ENCODE measurements at regions not wholly inside any gene's neighbourhood (a gene's known extent, or its start where the extent isn't known, plus 50 kb on each side); places are given as distances from the start of the nearest gene placed in this dataset.

- TF ChIP-seq, protein P1, sequence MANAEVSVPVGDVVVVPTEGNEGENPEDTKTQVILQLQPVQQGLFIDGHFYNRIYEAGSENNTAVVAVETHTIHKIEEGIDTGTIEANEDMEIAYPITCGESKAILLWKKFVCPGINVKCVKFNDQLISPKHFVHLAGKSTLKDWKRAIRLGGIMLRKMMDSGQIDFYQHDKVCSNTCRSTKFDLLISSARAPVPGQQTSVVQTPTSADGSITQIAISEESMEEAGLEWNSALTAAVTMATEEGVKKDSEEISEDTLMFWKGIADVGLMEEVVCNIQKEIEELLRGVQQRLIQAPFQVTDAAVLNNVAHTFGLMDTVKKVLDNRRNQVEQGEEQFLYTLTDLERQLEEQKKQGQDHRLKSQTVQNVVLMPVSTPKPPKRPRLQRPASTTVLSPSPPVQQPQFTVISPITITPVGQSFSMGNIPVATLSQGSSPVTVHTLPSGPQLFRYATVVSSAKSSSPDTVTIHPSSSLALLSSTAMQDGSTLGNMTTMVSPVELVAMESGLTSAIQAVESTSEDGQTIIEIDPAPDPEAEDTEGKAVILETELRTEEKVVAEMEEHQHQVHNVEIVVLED (CRISPR knock-in tag; IDR thresholded peaks at IDR 0.05; ENCODE audit: borderline replicate concordance): no peak
- TF ChIP-seq, protein P2, sequence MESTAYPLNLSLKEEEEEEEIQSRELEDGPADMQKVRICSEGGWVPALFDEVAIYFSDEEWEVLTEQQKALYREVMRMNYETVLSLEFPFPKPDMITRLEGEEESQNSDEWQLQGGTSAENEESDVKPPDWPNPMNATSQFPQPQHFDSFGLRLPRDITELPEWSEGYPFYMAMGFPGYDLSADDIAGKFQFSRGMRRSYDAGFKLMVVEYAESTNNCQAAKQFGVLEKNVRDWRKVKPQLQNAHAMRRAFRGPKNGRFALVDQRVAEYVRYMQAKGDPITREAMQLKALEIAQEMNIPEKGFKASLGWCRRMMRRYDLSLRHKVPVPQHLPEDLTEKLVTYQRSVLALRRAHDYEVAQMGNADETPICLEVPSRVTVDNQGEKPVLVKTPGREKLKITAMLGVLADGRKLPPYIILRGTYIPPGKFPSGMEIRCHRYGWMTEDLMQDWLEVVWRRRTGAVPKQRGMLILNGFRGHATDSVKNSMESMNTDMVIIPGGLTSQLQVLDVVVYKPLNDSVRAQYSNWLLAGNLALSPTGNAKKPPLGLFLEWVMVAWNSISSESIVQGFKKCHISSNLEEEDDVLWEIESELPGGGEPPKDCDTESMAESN (CRISPR knock-in tag; conservative IDR thresholded peaks at IDR 0.05): no peak
- TF ChIP-seq U2AF1 (optimal IDR thresholded peaks at IDR 0.05; ENCODE audit: low read depth, low read length) (no peak), ZNF737 (CRISPR knock-in tag; IDR thresholded peaks at IDR 0.05; ENCODE audit: borderline replicate concordance) (no peak)
These were observed 799.1 kb downstream of the TAF11L14 start (continued) for GRCh38 chr5:18433336-18433735.

GRCh38 chr5:18438126-18438525 is 803.9 kb downstream of the TAF11L14 start:
- 0% methylated on average over 1 of the region's 1 CpG for WGBS (ENCODE audit: low lambda C conversion rate)
- H4K20me1 ChIP-seq (ENCODE audit: insufficient read depth, low read length): no peaks in the 10 kb centered on the region
- H3K4me3 ChIP-seq (replicated peaks in 1 of 3; ENCODE audit: insufficient read depth in 1 of 3, low read depth in 2 of 3, low read length in 3 of 3): no peak overlapping the region
- no peaks in the 10 kb centered on the region for H3K79me2 ChIP-seq (ENCODE audit: insufficient read depth, low read length)
- intact Hi-C loops (cut with micrococcal nuclease; ENCODE audit: unreplicated experiment): no loop called here
- no peak for ATAC-seq
- H3K4me2 ChIP-seq (ENCODE audit: low read depth, low read length): no peak overlapping the region
- no peak overlapping the region for H3K9ac ChIP-seq (ENCODE audit: insufficient read depth, low read depth, low read length)
- in situ Hi-C loops (cut with HindIII; ENCODE audit: extremely low pct_ligation_motif_present, low pct_unique_long_range_greater_than_20kb): no loop called here
- CTCF ChIA-PET (ENCODE audit: low intra/inter-chr PET ratio, low total read pairs): no interaction called here
- POLR2A ChIA-PET: no interaction called here
- no peak for FAIRE-seq
- no peaks in the 10 kb centered on the region for H3K27me3 ChIP-seq (ENCODE audit: control insufficient read depth in 1 of 2, insufficient read depth in 2 of 2, low read length in 2 of 2)
- BruUV-seq (replicated peaks): no TSS peak
- H3K36me3 ChIP-seq (replicated peaks in 1 of 2; ENCODE audit: control insufficient read depth in 1 of 2, insufficient read depth in 2 of 2, low read length in 2 of 2): no peaks in the 10 kb centered on the region
- H2AFZ ChIP-seq (ENCODE audit: low read length): no peak overlapping the region
- no peaks in the 10 kb centered on the region for H3K4me1 ChIP-seq (ENCODE audit: insufficient read depth, low read length)
- no peak overlapping the region for H3K27ac ChIP-seq (ENCODE audit: extremely low read length, insufficient read depth, low read length)
- no peak for DNase-seq (ENCODE audit: low spot score)
- peaks cover 9% of the 10 kb centered on the region for H3K9me3 ChIP-seq (ENCODE audit: low read length)
- TF ChIP-seq TEAD2 (CRISPR knock-in tag; IDR thresholded peaks at IDR 0.05): no peak
- TF ChIP-seq HNF4G (IDR thresholded peaks at IDR 0.05; ENCODE audit: borderline replicate concordance, low read depth, low read length): no peak
- TF ChIP-seq HNF4G (CRISPR knock-in tag; IDR thresholded peaks at IDR 0.05; ENCODE audit: borderline replicate concordance, low read depth): no peak
- TF ChIP-seq DNMT3B (CRISPR knock-in tag; conservative IDR thresholded peaks at IDR 0.05): no peak
- TF ChIP-seq SYNCRIP (IDR thresholded peaks at IDR 0.05; ENCODE audit: insufficient read depth, low read depth, low read length): no peak
- TF ChIP-seq ZNF354B (CRISPR knock-in tag; IDR thresholded peaks at IDR 0.05): no peak
- no peak for TF ChIP-seq ZNF567 (CRISPR knock-in tag; IDR thresholded peaks at IDR 0.05; ENCODE audit: borderline replicate concordance)
- no peak for TF ChIP-seq ZNF569 (CRISPR knock-in tag; IDR thresholded peaks at IDR 0.05; ENCODE audit: borderline replicate concordance)
- TF ChIP-seq XRCC5 (optimal IDR thresholded peaks at IDR 0.05; ENCODE audit: low read length): no peak
- TF ChIP-seq FOXC1 (CRISPR knock-in tag; IDR thresholded peaks at IDR 0.05; ENCODE audit: borderline replicate concordance): no peak
- TF ChIP-seq, protein P3, sequence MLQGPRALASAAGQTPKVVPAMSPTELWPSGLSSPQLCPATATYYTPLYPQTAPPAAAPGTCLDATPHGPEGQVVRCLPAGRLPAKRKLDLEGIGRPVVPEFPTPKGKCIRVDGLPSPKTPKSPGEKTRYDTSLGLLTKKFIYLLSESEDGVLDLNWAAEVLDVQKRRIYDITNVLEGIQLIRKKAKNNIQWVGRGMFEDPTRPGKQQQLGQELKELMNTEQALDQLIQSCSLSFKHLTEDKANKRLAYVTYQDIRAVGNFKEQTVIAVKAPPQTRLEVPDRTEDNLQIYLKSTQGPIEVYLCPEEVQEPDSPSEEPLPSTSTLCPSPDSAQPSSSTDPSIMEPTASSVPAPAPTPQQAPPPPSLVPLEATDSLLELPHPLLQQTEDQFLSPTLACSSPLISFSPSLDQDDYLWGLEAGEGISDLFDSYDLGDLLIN (CRISPR knock-in tag; IDR thresholded peaks at IDR 0.05; ENCODE audit: borderline replicate concordance): no peak
- TF ChIP-seq, protein P4, sequence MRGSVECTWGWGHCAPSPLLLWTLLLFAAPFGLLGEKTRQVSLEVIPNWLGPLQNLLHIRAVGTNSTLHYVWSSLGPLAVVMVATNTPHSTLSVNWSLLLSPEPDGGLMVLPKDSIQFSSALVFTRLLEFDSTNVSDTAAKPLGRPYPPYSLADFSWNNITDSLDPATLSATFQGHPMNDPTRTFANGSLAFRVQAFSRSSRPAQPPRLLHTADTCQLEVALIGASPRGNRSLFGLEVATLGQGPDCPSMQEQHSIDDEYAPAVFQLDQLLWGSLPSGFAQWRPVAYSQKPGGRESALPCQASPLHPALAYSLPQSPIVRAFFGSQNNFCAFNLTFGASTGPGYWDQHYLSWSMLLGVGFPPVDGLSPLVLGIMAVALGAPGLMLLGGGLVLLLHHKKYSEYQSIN (CRISPR knock-in tag; IDR thresholded peaks at IDR 0.05; ENCODE audit: borderline replicate concordance): no peak

Data from HepG2 (cell line).